Neural cell (in vitro differentiated cells): ENCODE measurements at regions not wholly inside any gene's neighbourhood (a gene's known extent, or its start where the extent isn't known, plus 50 kb on each side); places are given as distances from the start of the nearest gene placed in this dataset.

Source experiments
- H2AFZ ChIP-seq: fragments of 200-600, 300-800 bp; sonication (generic), shearing (Covaris generic); 2 replicates; pipeline ENCODE4 v1.6.0; 2014; ENCODE audit warnings: low read depth, mild to moderate bottlenecking, antibody characterized with exemption, low read length, moderate library complexity
- H3F3A ChIP-seq: fragments of 200-600 bp; shearing (Covaris generic); 2 replicates; pipeline ENCODE4 v1.6.1; 2016; ENCODE audit warnings: mild to moderate bottlenecking, moderate library complexity, mixed read lengths, antibody characterized with exemption, low read length; ENCODE audit not compliant: insufficient read depth, poor library complexity, severe bottlenecking
- H3K27ac ChIP-seq: fragments of 200-600, 300-800 bp; sonication (generic), shearing (Covaris generic); 2 replicates; pipeline ENCODE4 v1.5.1; 2014; ENCODE audit warnings: mild to moderate bottlenecking, low read length, moderate library complexity
- H3K27me3 ChIP-seq: fragments of 300-800, 200-600 bp; sonication (generic), shearing (Covaris generic); 2 replicates; pipeline ENCODE4 v1.6.0; 2014; ENCODE audit warnings: mild to moderate bottlenecking, low read depth, low read length, moderate library complexity; ENCODE audit not compliant: insufficient read depth
- H3K36me3 ChIP-seq: fragments of 300-800, 200-600 bp; sonication (generic), shearing (Covaris generic); 2 replicates; pipeline ENCODE4 v1.5.1; 2014; ENCODE audit warnings: mild to moderate bottlenecking, antibody characterized with exemption, low read length, moderate library complexity; ENCODE audit not compliant: insufficient read depth
- H3K4me2 ChIP-seq: fragments of 300-800, 200-600 bp; sonication (generic), shearing (Covaris generic); 2 replicates; pipeline ENCODE4 v1.6.0; 2014; ENCODE audit warnings: mild to moderate bottlenecking, low read length
- H3K4me3 ChIP-seq: fragments of 300-800, 200-600 bp; sonication (generic), shearing (Covaris generic); 2 replicates; pipeline ENCODE4 v1.5.1; 2014; ENCODE audit warnings: mild to moderate bottlenecking, low read length, moderate library complexity
- H3K79me2 ChIP-seq: fragments of 200-600 bp; shearing (Covaris generic); replicated peaks from 2 replicates; pipeline ENCODE4 v1.6.0; 2014; ENCODE audit warnings: mild to moderate bottlenecking, low read length, moderate library complexity; ENCODE audit not compliant: insufficient read depth
- H3K9ac ChIP-seq: fragments of 300-800, 200-600 bp; sonication (generic), shearing (Covaris generic); 2 replicates; pipeline ENCODE4 v1.6.1; 2016; ENCODE audit warnings: mild to moderate bottlenecking, low read length, mixed read lengths
- H3K9me2 ChIP-seq: fragments of 200-600 bp; shearing (Covaris generic); 2 replicates; pipeline ENCODE4 v1.6.1; 2016; ENCODE audit warnings: mild to moderate bottlenecking, low read length, mixed read lengths; ENCODE audit not compliant: insufficient read depth
- H3K9me3 ChIP-seq: fragments of 200-600, 300-800 bp; sonication (generic), shearing (Covaris generic); 2 replicates; pipeline ENCODE4 v1.6.1; 2016; ENCODE audit warnings: mild to moderate bottlenecking, mixed run types, low read length, moderate library complexity, mixed read lengths
- H4K20me1 ChIP-seq: fragments of 200-600 bp; shearing (Covaris generic); 2 replicates; pipeline ENCODE4 v1.6.1; 2016; ENCODE audit warnings: mild to moderate bottlenecking, mixed run types; ENCODE audit not compliant: insufficient read depth
- EP300 ChIP-seq: fragments of 450-650 bp; conservative IDR thresholded peaks from 2 replicates; pipeline ENCODE4 v1.6.1; 2014; ENCODE audit warnings: antibody characterized with exemption, mild to moderate bottlenecking, moderate library complexity; ENCODE audit not compliant: poor library complexity, severe bottlenecking
- EZH2 ChIP-seq: fragments of 200-600, 300-800 bp; shearing (Covaris generic), sonication (generic); IDR thresholded peaks from 2 replicates; pipeline ENCODE4 v1.6.1; 2014; ENCODE audit warnings: antibody characterized with exemption, low read length, borderline replicate concordance, mild to moderate bottlenecking; ENCODE audit not compliant: insufficient read depth, poor library complexity, severe bottlenecking
- MXI1 ChIP-seq: fragments of 450-650 bp; conservative IDR thresholded peaks from 2 replicates; pipeline ENCODE4 v1.6.1; 2014; ENCODE audit warnings: antibody characterized with exemption, mild to moderate bottlenecking; ENCODE audit not compliant: poor library complexity, severe bottlenecking
- POLR2AphosphoS5 ChIP-seq: IDR thresholded peaks from 2 replicates; pipeline ENCODE4 v1.6.1; 2012
- RAD21 ChIP-seq: fragments of 450-650 bp; conservative IDR thresholded peaks from 2 replicates; pipeline ENCODE4 v1.6.1; 2014; ENCODE audit warnings: antibody characterized with exemption, mild to moderate bottlenecking, moderate library complexity
- SMC3 ChIP-seq: fragments of 450-650 bp; conservative IDR thresholded peaks from 2 replicates; pipeline ENCODE4 v1.6.1; 2014; ENCODE audit warnings: antibody characterized with exemption, mild to moderate bottlenecking, moderate library complexity; ENCODE audit not compliant: poor library complexity
- TAF1 ChIP-seq: IDR thresholded peaks from 2 replicates; pipeline ENCODE4 v1.6.1; 2012; ENCODE audit warnings: low read depth
- TF ChIP-seq, protein P1 (sequence below): fragments of 450-650 bp; IDR thresholded peaks from 2 replicates; pipeline ENCODE4 v1.5.1; 2014; ENCODE audit warnings: antibody characterized with exemption, mild to moderate bottlenecking, moderate library complexity; ENCODE audit not compliant: poor library complexity, severe bottlenecking
- TF ChIP-seq, protein P2 (sequence below): IDR thresholded peaks from 2 replicates; pipeline ENCODE4 v1.6.1; 2012; ENCODE audit warnings: borderline replicate concordance

DNA sequence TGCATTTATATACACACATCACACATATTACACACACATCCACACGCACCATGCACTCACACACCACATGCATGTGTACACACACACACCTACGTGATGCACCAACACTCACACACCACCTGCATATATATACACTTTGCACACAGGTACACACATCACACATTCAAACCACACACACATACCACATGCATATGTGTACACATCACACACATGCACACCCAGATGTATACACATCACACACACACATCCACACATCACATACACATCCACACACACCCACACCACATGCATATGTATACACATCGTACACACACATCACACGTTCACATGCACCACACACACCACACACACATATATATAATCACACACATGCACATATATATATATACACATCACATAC lies 281.8 kb downstream of the IRF8 start:
- no peaks in the 10 kb centered on the region for H3K9me3 ChIP-seq
- no peak overlapping the region for H2AFZ ChIP-seq
- H3K9me2 ChIP-seq: no peaks in the 10 kb centered on the region
- H3K9ac ChIP-seq: no peak overlapping the region
- no peak for TF ChIP-seq EP300
- TF ChIP-seq MXI1: no peak
- TF ChIP-seq, protein P1, sequence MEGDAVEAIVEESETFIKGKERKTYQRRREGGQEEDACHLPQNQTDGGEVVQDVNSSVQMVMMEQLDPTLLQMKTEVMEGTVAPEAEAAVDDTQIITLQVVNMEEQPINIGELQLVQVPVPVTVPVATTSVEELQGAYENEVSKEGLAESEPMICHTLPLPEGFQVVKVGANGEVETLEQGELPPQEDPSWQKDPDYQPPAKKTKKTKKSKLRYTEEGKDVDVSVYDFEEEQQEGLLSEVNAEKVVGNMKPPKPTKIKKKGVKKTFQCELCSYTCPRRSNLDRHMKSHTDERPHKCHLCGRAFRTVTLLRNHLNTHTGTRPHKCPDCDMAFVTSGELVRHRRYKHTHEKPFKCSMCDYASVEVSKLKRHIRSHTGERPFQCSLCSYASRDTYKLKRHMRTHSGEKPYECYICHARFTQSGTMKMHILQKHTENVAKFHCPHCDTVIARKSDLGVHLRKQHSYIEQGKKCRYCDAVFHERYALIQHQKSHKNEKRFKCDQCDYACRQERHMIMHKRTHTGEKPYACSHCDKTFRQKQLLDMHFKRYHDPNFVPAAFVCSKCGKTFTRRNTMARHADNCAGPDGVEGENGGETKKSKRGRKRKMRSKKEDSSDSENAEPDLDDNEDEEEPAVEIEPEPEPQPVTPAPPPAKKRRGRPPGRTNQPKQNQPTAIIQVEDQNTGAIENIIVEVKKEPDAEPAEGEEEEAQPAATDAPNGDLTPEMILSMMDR: no peak
- TF ChIP-seq TAF1: no peak
- TF ChIP-seq, protein P2, sequence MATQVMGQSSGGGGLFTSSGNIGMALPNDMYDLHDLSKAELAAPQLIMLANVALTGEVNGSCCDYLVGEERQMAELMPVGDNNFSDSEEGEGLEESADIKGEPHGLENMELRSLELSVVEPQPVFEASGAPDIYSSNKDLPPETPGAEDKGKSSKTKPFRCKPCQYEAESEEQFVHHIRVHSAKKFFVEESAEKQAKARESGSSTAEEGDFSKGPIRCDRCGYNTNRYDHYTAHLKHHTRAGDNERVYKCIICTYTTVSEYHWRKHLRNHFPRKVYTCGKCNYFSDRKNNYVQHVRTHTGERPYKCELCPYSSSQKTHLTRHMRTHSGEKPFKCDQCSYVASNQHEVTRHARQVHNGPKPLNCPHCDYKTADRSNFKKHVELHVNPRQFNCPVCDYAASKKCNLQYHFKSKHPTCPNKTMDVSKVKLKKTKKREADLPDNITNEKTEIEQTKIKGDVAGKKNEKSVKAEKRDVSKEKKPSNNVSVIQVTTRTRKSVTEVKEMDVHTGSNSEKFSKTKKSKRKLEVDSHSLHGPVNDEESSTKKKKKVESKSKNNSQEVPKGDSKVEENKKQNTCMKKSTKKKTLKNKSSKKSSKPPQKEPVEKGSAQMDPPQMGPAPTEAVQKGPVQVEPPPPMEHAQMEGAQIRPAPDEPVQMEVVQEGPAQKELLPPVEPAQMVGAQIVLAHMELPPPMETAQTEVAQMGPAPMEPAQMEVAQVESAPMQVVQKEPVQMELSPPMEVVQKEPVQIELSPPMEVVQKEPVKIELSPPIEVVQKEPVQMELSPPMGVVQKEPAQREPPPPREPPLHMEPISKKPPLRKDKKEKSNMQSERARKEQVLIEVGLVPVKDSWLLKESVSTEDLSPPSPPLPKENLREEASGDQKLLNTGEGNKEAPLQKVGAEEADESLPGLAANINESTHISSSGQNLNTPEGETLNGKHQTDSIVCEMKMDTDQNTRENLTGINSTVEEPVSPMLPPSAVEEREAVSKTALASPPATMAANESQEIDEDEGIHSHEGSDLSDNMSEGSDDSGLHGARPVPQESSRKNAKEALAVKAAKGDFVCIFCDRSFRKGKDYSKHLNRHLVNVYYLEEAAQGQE: no peak
- no peak for TF ChIP-seq SMC3
- TF ChIP-seq EZH2: no peak
- no peak for TF ChIP-seq RAD21
- no peak for TF ChIP-seq POLR2AphosphoS5
- no peaks in the 10 kb centered on the region for H3K36me3 ChIP-seq
- no peak overlapping the region for H3K27ac ChIP-seq
- H3K4me3 ChIP-seq: no peak overlapping the region
- no peaks in the 10 kb centered on the region for H3F3A ChIP-seq
- H3K27me3 ChIP-seq: no peaks in the 10 kb centered on the region
- no peaks in the 10 kb centered on the region for H3K79me2 ChIP-seq
- no peak overlapping the region for H3K4me2 ChIP-seq
- H4K20me1 ChIP-seq: no peaks in the 10 kb centered on the region

- Histone ChIP-seq H3K79me2 (no peaks in the 10 kb centered on the region), H4K20me1 (no peaks in the 10 kb centered on the region), H3K27ac (no peak overlapping the region), H3K36me3 (no peaks in the 10 kb centered on the region), H3K27me3 (no peaks in the 10 kb centered on the region), H3K9me2 (no peaks in the 10 kb centered on the region), H3K9me3 (no peaks in the 10 kb centered on the region), H3K4me2 (no peak overlapping the region), H3K4me3 (no peak overlapping the region), H3K9ac (no peak overlapping the region), H2AFZ (no peak overlapping the region), H3F3A (no peaks in the 10 kb centered on the region)
- TF ChIP-seq RAD21 (no peak), MXI1 (no peak), SMC3 (no peak), EP300 (no peak), EZH2 (no peak), POLR2AphosphoS5 (no peak), TAF1 (no peak)
- TF ChIP-seq, protein P2: no peak
- TF ChIP-seq, protein P1: no peak
Observed at GRCh38 chr16:86181526-86181925, 282.6 kb downstream of the IRF8 start.
